Stimulated activated CD8-positive, alpha-beta memory T cell treated with anti-CD3 and anti-CD28 coated beads, Interleukin-4, amount 100 ng/mL, for 48 hours (primary cell): ENCODE measurements at regions not wholly inside any gene's neighbourhood (a gene's known extent, or its start where the extent isn't known, plus 50 kb on each side); places are given as distances from the start of the nearest gene placed in this dataset.
"Not testable (repeated sequence)": the region's sequence is repeated elsewhere in the genome, so short reads cannot be mapped to it uniquely, and the experiment has no call there.

ENCODE experiments used
- DNase-seq: peaks from one replicate; pipeline ENCODE4 v3.0.0-alpha.2; 2020

DNA sequence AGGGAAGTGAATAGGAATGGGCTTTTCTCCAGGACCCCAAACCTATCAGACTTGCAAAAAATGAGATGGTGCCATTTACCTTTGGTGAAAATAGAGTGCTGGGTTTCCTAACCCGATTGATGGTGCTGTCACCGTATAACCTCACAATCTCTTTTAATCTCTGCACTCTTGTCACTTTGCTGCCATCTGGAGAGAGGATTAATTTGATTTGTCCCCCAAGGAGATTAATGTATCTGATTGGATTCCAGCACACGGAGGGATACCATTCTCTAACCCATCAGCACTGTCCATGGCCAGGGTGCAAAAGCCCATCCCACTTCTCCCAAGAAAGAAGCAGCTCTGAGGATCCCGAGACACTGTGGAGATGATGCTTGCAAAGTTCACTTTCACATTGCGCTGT is 86.3 kb upstream of the NFE2L3 start:
- no peak for DNase-seq

DNA sequence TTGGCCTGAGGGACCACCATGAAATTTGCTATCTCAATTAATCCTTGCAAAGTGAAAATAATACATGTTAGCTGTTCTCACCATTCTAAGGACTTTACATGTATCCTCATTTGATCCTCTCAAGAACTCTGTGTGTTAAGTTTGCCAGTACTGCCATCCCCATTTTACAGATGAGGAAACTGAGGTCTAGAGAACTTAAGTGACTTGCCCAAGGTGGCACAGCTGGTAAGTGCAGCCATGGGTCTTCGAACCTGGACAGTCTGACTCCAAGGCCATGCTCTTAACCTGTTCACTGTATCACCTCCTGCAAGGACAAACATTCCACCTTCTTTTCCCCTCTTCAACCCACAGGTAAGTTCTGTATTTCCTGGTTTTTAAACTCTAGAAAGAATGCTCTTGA is 85.3 kb upstream of the NFE2L3 start:
- DNase-seq = no peak

DNA sequence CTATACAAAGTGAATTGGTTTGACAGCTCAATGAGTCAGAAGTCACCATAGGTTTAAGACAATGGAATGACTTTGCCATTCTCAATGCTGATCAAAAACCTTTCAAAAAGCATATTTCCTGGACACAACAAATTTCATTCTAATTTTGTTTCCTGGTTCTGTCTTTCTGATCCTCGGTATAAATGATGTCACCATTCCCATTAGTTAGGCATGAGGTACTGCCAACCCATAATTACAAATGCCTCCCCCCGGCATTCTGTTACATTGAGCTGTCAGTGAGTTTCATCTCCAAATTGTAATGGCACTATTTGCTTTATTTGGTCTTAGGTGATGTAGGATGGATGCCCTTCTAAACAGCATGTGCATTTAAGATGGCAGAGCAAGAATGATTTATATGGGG is 81.7 kb upstream of the NFE2L3 start:
- no peak for DNase-seq

DNA sequence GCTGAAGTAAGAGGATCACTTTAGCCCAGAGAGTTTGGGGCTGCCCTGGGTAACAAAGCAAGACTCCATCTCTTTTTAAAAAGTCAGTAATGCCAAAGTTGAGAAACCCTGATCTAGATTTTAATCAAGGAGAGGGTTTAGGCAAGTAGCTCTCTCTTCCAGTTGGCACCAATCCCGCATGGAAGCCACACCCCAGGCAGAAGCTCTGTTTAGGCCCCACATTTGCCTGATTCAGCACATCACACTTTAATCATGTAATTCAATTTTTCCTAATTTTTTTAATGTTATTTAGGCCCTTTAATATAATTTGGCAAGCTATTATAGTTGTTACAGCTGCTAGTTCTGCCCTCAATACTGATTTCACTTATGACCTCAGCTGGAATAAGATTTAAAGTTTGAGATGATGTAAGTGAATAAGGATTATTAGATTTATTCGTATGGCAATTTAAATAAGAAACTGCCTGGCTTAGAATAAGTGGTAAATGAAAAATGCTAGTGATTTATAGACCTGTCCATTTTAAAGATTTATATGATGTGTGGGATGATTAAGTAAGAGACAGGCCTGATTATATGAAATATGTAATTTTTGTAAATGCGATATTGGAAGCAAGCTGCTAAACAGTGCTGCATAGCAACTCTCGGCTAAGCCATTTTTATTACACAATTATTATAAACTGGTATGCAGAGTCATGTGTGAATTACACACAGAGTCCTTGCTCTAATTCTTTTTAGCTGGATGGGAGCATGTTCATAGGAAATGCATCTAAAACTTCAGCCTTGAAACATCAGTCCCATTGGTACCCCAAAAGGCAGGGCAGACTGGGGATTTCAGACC is 80.2 kb upstream of the NFE2L3 start:
- DNase-seq = no peak

DNA sequence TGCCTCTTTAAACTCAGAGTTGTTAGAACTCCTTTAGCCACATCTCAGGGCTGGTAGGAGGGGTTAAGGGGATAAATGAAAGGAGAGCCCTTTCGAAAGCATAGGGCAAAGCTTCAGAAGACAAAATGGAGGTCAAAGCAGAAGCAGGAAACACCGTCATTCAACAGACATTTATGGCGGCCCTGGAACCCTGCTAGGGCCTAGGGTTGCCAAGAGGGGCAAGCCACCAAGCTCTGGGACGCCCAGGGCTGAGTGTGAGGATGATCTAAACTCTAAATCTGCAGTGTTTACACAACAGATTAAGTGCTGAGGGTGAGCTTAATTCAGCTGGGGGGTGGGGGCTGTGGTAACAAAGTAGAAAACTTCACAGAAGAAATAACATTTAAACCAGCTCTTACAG is 79.0 kb upstream of the NFE2L3 start:
- no peak for DNase-seq

DNA sequence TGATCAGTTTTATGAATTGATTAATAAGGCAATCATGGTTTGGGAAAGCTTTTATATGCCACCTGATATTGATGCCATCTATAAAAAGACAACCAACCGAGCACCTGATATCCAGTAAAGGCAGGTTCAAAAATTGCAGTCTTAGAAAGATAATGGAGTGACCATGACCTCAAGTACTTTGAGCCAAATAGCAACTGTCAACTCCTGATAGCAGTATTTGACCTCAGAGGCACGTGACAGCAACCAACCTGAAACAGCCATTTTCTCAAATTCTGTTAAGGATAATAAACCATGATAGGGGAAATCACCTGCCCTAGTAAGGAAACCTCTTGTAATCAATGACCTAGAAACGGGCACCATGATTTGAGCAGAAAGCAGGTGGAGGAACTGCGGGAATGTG is 77.1 kb upstream of the NFE2L3 start:
- DNase-seq = no peak

DNA sequence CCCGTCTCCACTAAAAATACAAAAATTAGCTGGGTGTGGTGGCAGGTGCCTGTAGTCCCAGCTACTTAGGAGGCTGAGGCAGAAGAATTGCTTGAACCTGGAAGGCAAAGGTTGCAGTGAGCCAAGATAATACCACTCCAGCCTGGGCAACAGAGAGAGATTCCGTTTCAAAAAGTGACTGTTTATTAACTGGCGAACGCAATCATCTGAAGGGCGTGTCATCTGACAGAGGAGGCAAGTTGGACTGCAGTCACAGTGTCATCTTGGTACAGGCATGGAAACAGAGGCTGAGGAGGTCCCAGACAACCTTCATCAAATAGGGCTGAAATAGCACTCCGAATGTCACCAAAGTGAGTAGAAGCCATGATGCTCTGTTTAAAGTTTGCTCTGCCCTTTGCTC is 75.3 kb upstream of the NFE2L3 start:
- no peak for DNase-seq

DNA sequence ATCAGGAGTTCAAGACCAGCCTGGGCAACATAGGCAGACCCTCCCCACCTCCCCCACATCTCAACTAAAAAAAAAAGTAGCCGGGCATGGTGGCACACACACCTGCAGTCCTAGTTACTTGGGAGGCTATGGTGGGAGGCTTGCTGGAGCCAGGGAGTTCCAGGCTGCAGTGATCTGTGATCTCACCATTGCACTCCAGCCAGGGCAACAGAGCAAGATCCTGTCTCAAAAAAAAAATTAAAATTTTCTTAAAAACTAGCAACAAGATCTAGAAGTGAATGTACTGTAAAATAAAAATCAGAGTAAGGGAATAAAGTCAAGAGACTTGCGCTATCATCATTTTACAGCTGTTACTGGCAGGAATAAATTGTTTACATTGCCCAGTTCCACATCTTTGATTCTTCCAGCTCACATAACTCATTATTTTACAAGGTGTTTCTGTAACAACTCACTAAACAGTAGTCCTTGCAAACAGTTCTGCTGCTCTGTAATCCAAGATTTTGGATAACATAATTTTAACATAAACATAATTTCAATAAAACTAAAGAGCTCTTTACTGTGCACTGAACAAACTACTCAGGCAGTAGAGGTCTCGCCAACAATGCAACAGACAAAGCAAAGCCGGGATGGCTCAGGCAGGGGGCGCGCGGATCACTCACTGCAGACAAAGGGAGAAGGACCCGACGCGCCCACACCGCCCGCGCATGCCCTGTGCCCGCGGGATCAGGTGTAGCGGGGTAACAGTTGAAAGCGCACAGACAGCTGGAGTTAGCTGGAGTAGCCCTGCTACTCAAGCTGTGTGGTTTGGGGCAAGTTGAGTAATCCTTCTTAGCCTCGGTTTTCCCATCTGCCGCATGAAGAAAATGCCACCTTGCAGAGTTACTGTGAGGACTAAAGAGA is 73.3 kb upstream of the NFE2L3 start:
- peak; percentile 87 for DNase-seq

GRCh38 chr7:26081638-26082037 is 70.4 kb upstream of the NFE2L3 start:
- no peak for DNase-seq

DNA sequence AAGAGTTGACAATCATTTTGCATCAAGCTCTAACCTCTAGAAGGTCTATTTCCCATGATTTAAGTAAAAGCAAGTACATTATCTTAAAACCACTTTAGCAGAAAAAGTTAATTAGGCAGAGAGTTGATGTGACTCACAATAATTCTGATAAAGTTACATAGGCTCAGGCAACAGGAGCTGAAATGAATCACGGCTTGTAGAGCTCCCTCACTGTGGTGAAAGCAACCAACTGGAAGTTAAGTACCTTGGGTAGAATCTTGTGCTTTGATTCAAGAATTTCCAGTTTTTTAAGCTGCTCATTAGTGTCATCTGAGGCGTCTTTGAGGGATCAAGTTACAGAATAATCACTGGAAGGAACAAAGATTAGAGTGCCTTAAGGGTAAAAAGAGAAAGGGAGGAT is 68.9 kb upstream of the NFE2L3 start:
- no peak for DNase-seq

GRCh38 chr7:26084418-26084817 is 67.6 kb upstream of the NFE2L3 start:
- no peak for DNase-seq

GRCh38 chr7:26085771-26086170 is 66.2 kb upstream of the NFE2L3 start:
- DNase-seq = no peak

- no peak for DNase-seq
These were observed 64.5 kb upstream of the NFE2L3 start for GRCh38 chr7:26087321-26088091.

GRCh38 chr7:26089469-26089868 is 62.5 kb upstream of the NFE2L3 start:
- DNase-seq = not testable (repeated sequence)

DNA sequence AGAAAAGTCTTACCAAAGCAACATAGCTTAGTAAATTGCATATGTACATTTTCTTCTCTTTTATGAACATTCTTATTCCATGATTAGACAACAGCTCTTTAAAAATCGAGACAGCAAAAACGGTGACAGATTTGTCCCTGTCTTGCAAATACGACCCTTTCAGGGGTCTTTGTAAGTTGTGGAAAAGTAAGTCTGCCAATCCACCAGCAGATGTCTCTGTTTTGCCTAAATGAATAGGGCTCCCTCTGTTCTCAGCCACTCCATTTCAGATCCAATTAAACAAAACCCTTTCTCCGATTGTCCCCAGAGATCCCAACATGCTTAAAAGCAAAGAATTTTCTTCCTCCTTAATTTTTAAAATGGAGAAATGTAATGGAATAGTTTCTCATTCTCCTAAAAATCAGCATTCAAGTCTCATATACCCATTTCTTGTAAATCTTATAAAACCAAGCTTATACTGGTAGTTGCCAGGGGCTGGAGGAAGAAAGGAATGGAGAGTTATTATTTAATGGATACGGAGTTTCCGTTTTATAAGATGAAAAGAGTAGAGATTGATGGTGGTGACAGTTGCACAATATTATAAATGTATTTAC is 61.0 kb upstream of the NFE2L3 start:
- DNase-seq = no peak

DNA sequence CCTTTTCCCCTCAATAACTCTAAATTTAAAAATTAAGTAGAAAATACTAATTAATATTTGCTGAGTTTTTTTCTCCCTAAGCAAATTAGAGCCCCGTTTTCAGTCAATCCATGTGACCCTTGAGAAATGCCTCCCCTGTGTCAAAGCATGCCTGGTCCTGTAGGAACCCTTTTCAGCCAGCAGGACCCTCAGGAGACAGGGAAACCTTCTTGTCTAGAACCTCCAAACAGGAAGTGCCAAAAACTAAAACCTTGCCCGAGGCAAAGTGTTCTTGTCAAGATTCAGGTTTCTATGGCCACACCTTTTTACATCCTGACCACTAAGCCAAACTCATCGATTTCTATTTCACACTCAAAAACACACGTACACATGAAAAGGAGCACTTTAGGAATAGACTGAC is 60.1 kb upstream of the NFE2L3 start:
- no peak for DNase-seq

DNA sequence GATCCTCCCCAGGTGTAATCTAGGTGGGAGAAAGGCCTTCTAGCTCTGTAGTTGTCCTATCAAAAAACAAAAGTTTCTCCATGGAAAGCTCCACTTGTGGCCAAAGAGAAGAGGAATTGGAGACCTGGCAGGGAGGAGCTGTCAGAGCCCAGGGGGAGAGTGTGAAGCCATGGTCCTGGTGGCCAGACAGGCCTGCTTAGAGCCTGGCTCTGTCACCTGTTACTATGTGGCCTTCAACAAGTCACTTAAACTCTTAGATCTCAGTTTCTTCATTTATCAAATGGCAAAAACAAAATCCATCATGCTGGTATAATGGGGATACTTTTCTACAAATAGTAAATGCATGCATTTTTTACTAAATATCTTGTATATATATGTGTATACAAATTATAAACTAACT is 59.0 kb upstream of the NFE2L3 start:
- no peak for DNase-seq

DNA sequence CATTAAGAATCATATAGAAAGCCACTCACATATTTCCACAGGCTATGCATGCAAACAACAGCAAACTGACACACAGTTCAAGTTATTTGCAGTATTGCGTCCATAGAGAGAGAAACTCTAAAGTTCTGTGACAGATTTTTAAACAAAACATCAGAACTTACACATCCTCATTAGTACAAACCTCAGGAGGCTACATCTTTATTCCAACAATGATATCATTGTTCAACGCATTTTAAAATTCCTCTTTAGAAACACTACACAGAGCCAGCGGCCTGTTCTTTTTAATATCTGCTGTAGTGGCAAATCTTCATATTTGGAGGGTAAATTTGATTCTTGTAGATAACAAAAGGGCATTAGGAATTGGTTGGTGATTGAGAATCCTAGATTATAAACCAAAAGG is 55.9 kb upstream of the NFE2L3 start:
- no peak for DNase-seq

- no peak for DNase-seq
These were observed 53.9 kb upstream of the NFE2L3 start for GRCh38 chr7:26097837-26098668.

- no peak for DNase-seq
These were observed 52.8 kb upstream of the NFE2L3 start for GRCh38 chr7:26099236-26099635.

- no peak for DNase-seq
These were observed 51.3 kb upstream of the NFE2L3 start for GRCh38 chr7:26100406-26101339.
